K562 (cell line): ENCODE measurements at regions not wholly inside any gene's neighbourhood (a gene's known extent, or its start where the extent isn't known, plus 50 kb on each side); places are given as distances from the start of the nearest gene placed in this dataset.

Experiments used
- ASH1L ChIP-seq: fragments of 450-650 bp; IDR thresholded peaks from 2 replicates; pipeline ENCODE4 v1.6.1; 2018; ENCODE audit warnings: borderline replicate concordance, mild to moderate bottlenecking, low read depth; ENCODE audit not compliant: partially characterized antibody
- ATF1 ChIP-seq, 2 experiments: fragments of 450-650 bp in 1 of 2; IDR thresholded peaks; 2 replicates each; pipeline ENCODE4 v1.6.1; 2016; ENCODE audit warnings: missing compliant biosample characterization in 1 of 2, missing genetic modification characterization in 1 of 2
- CREM ChIP-seq: IDR thresholded peaks from 2 replicates; pipeline ENCODE4 v1.6.1; 2014; ENCODE audit warnings: antibody characterized with exemption, low read depth
- ELF1 ChIP-seq: fragments of 200-800 bp; sonication (Bioruptor generic); IDR thresholded peaks from 2 replicates; pipeline ENCODE4 v1.6.1; 2016; ENCODE audit warnings: missing genetic modification characterization, missing compliant biosample characterization
- HOXB6 ChIP-seq: fragments of 250-450 bp; sonication (Bioruptor Pico); IDR thresholded peaks from 2 replicates; pipeline ENCODE4 v1.5.1; 2022; ENCODE audit warnings: mild to moderate bottlenecking, borderline replicate concordance
- KDM5B ChIP-seq: fragments of 200-600 bp; sonication (generic); IDR thresholded peaks from 2 replicates; pipeline ENCODE4 v1.6.1; 2012; ENCODE audit warnings: low read depth, mild to moderate bottlenecking, moderate library complexity, low read length, control low read depth, inconsistent platforms; ENCODE audit not compliant: insufficient replicate concordance
- MEIS2 ChIP-seq: fragments of 450-650 bp; IDR thresholded peaks from 2 replicates; pipeline ENCODE4 v1.6.1; 2014; ENCODE audit warnings: mild to moderate bottlenecking; ENCODE audit not compliant: partially characterized antibody
- MYC ChIP-seq, 2 experiments: fragments of 250-450 bp in 1 of 2; sonication (Bioruptor Pico) in 1 of 2; IDR thresholded peaks; 2 replicates each; pipeline versions ENCODE4 v1.5.1 to v1.6.1; 2012 to 2021; ENCODE audit warnings: low read depth in 2 of 2, borderline replicate concordance in 1 of 2, improper control_type of control experiment in 1 of 2, low read length in 1 of 2, mild to moderate bottlenecking in 1 of 2, moderate library complexity in 1 of 2
- PBX2 ChIP-seq, 2 experiments: IDR thresholded peaks in 1 of 2; conservative IDR thresholded peaks in 1 of 2; 2 replicates each; pipeline ENCODE4 v1.6.1; 2016; ENCODE audit warnings: low read depth in 2 of 2, mild to moderate bottlenecking in 1 of 2, missing compliant biosample characterization in 1 of 2, missing genetic modification characterization in 1 of 2, moderate library complexity in 1 of 2
- PCBP1 ChIP-seq: fragments of 200-400 bp; formaldehyde crosslinking; IDR thresholded peaks from 2 replicates; pipeline ENCODE4 v1.6.1; 2018; ENCODE audit warnings: mild to moderate bottlenecking, low read depth, low read length; ENCODE audit not compliant: poor library complexity, severe bottlenecking
- PML ChIP-seq: IDR thresholded peaks from 2 replicates; pipeline ENCODE4 v1.6.1; 2012; ENCODE audit warnings: low read length, inconsistent platforms
- PRPF4 ChIP-seq: fragments of 200-400 bp; formaldehyde crosslinking; IDR thresholded peaks from one replicate; pipeline ENCODE4 v1.6.1; 2017; ENCODE audit warnings: low read length, low read depth, mild to moderate bottlenecking; ENCODE audit not compliant: insufficient read depth, poor library complexity, severe bottlenecking
- RBM15 ChIP-seq: fragments of 200-400 bp; formaldehyde crosslinking; IDR thresholded peaks from 2 replicates; pipeline ENCODE4 v1.6.1; 2018; ENCODE audit warnings: mild to moderate bottlenecking, low read length, moderate library complexity; ENCODE audit not compliant: insufficient read depth
- SETDB1 ChIP-seq: IDR thresholded peaks from one replicate; pipeline ENCODE4 v1.6.1; 2012; ENCODE audit warnings: low read length, control low read depth, inconsistent platforms
- SMAD4 ChIP-seq: fragments of 250-450 bp; sonication (Bioruptor Pico); conservative IDR thresholded peaks from 2 replicates; pipeline ENCODE4 v1.8.0; 2021; ENCODE audit warnings: inconsistent platforms, mild to moderate bottlenecking, moderate library complexity
- TEAD2 ChIP-seq: fragments of 450-650 bp; IDR thresholded peaks from 2 replicates; pipeline ENCODE4 v1.6.1; 2016; ENCODE audit warnings: missing genetic modification characterization, control low read depth, missing compliant biosample characterization
- THAP7 ChIP-seq: fragments of 250-450 bp; sonication (Bioruptor Pico); IDR thresholded peaks from 2 replicates; pipeline ENCODE4 v1.5.0; 2021
- ZNF282 ChIP-seq: sonication (generic); formaldehyde crosslinking; IDR thresholded peaks from 2 replicates; pipeline ENCODE4 v1.8.1; 2023; ENCODE audit warnings: missing genetic modification reagents
- ZNF584 ChIP-seq: fragments of 200-800 bp; sonication (Bioruptor generic); IDR thresholded peaks from 2 replicates; pipeline ENCODE4 v1.6.1; 2016; ENCODE audit warnings: low read depth, mild to moderate bottlenecking, missing genetic modification characterization, missing compliant biosample characterization
- TF ChIP-seq, protein P1 (sequence below): fragments of 450-650 bp; IDR thresholded peaks from 2 replicates; pipeline ENCODE4 v1.6.1; 2016; ENCODE audit warnings: low read depth, mild to moderate bottlenecking, moderate library complexity
- TF ChIP-seq, protein P2 (sequence below): fragments of 200-800 bp; sonication (Bioruptor generic); IDR thresholded peaks from 2 replicates; pipeline ENCODE4 v1.6.1; 2017; ENCODE audit warnings: missing genetic modification characterization, missing compliant biosample characterization

DNA sequence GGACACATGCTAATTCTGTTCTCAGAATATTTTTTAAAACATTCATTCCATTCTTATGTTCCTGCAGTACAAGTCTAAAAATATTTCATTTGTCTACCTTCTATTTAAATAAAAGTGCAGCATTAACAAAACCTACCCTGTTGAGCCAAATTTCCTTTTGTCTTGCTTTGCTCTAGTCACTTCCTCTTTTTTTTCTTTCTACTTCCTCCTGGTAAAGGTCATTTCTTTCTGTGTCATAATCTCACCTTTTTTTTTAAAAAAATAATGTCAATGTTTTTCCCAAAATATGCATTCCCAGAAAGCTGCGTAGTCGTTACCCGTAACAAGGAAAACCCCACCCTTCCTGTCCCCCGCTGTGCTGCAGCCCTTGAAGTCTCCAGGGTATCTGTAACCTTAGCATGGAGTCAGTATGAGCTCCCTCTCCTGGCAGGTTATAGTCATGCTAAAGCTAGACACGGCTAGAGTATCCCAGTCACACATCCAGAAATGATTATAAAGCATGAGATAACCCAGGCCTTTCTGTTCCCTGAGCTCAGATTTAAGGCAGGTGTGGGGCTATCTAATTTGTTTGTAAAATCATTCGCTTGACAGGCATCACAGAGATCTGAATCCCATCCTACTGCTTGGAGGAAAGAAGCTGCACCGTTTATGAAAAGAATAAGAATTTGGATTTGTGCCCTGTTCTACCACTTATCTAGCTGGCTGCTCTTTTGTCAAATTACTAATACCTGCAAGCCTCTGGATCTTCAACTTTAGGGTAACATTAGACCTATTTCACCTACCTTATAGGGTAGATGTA lies 51.1 kb upstream of the EED start (continued):
- TF ChIP-seq PBX2 (CRISPR knock-in tag; IDR thresholded peaks at IDR 0.05; ENCODE audit: low read depth) (no peak), PBX2 (tag; conservative IDR thresholded peaks at IDR 0.05; ENCODE audit: low read depth) (no peak), SMAD4 (peak; percentile 84), ATF1 (CRISPR knock-in tag; IDR thresholded peaks at IDR 0.05) (no peak), ATF1 (tag; IDR thresholded peaks at IDR 0.05) (peak; percentile 82), ASH1L (no peak), PRPF4 (no peak), PCBP1 (no peak), MYC (IDR thresholded peaks at IDR 0.05; ENCODE audit: low read depth, low read length) (no peak), MYC (CRISPR knock-in tag; IDR thresholded peaks at IDR 0.05; ENCODE audit: borderline replicate concordance, low read depth) (no peak), THAP7 (CRISPR knock-in tag) (no peak), PML (no peak), SETDB1 (no peak), RBM15 (no peak), HOXB6 (CRISPR knock-in tag) (no peak), KDM5B (peak; percentile 13), CREM (peak; percentile 72), TEAD2 (tag) (no peak), ELF1 (peak; percentile 61; the same call in 1 of the 2 replicates), MEIS2 (peak; percentile 11), ZNF584 (0 out of 2 replicates have a peak, but pooled peaks have one; percentile 77), ZNF282 (no peak)
- TF ChIP-seq, protein P1, sequence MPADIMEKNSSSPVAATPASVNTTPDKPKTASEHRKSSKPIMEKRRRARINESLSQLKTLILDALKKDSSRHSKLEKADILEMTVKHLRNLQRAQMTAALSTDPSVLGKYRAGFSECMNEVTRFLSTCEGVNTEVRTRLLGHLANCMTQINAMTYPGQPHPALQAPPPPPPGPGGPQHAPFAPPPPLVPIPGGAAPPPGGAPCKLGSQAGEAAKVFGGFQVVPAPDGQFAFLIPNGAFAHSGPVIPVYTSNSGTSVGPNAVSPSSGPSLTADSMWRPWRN = no peak
- TF ChIP-seq, protein P2, sequence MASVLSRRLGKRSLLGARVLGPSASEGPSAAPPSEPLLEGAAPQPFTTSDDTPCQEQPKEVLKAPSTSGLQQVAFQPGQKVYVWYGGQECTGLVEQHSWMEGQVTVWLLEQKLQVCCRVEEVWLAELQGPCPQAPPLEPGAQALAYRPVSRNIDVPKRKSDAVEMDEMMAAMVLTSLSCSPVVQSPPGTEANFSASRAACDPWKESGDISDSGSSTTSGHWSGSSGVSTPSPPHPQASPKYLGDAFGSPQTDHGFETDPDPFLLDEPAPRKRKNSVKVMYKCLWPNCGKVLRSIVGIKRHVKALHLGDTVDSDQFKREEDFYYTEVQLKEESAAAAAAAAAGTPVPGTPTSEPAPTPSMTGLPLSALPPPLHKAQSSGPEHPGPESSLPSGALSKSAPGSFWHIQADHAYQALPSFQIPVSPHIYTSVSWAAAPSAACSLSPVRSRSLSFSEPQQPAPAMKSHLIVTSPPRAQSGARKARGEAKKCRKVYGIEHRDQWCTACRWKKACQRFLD (CRISPR knock-in tag) = no peak; the same call in 1 of the 2 replicates
